ENCODE measurements at regions not wholly inside any gene's neighbourhood (a gene's known extent, or its start where the extent isn't known, plus 50 kb on each side); places are given as distances from the start of the nearest gene placed in this dataset.

DNA sequence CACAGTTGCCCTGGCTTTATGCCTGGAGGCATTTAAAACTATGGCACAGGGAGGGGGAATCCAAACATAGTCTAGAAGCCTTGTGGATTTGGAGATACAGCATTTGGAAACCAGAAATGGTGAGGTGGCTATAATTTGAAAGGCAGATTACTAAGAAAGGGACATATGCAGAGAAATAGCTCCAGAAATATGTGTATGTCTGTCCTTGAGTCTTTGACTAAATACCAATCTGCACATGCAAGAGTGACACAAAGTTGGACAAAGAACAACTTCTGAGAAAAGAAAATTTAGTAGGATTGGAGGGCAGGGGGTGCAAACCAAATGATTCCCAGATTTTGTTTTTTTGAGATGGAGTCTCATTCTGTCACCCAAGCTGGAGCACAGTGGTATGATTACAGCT lies 229.6 kb downstream of the TMEM26 start:
- no peak overlapping the region for H3K4me2 ChIP-seq (ENCODE audit: control insufficient read depth, extremely low read depth, insufficient read depth, low read depth, low read length)
- dilution Hi-C loops (cut with MboI; ENCODE audit: extremely low pct_ligation_motif_present, low sequenced_read_pairs) = no loop called here
- H3K27me3 ChIP-seq (ENCODE audit: control insufficient read depth, extremely low read depth, insufficient read depth, low read length) = no peaks in the 10 kb centered on the region
- no peak for DNase-seq (ENCODE audit: low read depth, low spot score)
- H4K20me1 ChIP-seq (ENCODE audit: control insufficient read depth, extremely low read depth, insufficient read depth, low read length) = no peaks in the 10 kb centered on the region
- FAIRE-seq = no peak
- H2AFZ ChIP-seq (ENCODE audit: control insufficient read depth, low read length) = no peak overlapping the region
- no peaks in the 10 kb centered on the region for H3K9me3 ChIP-seq (ENCODE audit: control insufficient read depth, low read depth, low read length)
- no peak overlapping the region for H3K9ac ChIP-seq (ENCODE audit: control insufficient read depth, extremely low read depth, insufficient read depth, low read length)
- no peak overlapping the region for H3K4me3 ChIP-seq (ENCODE audit: control insufficient read depth in 2 of 3, extremely low read depth in 1 of 3, insufficient read depth in 2 of 3, low read depth in 1 of 3, low read length in 3 of 3)
- H3K27ac ChIP-seq (ENCODE audit: control insufficient read depth, insufficient read depth, low read length) = no peak overlapping the region
- no peaks in the 10 kb centered on the region for H3K4me1 ChIP-seq (ENCODE audit: control insufficient read depth, extremely low read depth, insufficient read depth, low read length)
- no peaks in the 10 kb centered on the region for H3K36me3 ChIP-seq (ENCODE audit: control insufficient read depth in 2 of 2, extremely low read depth in 1 of 2, insufficient read depth in 2 of 2, low read length in 2 of 2)
- H3K9me1 ChIP-seq (ENCODE audit: control insufficient read depth, extremely low read depth, insufficient read depth, low read length) = no peaks in the 10 kb centered on the region
- no peaks in the 10 kb centered on the region for H3K79me2 ChIP-seq (ENCODE audit: control insufficient read depth, insufficient read depth, low read length)
- TF ChIP-seq CTCF (optimal IDR thresholded peaks at IDR 0.05 in 1 of 3, IDR thresholded peaks at IDR 0.05 in 1 of 3, conservative IDR thresholded peaks at IDR 0.05 in 1 of 3; ENCODE audit: extremely low read depth in 1 of 3, insufficient read depth in 2 of 3, low read length in 3 of 3) = no peak

DNA sequence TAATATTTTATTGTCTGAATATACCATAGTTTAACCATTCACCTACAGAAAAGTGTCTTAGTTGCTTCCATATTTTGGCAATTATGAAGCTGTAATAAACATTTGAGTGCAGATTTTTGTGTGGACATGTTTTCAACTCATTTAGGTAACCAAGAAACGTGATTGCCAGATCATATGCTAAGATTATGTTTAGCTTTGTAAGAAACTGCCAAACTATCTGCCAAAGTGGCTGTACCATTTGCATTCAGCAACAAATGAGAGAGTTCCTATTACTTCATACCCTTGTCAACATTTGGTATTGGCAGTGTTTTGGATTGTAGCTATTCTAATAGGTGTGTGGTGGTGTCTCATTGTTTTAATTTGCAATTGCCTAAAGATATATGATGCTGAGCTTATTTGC lies 233.5 kb downstream of the TMEM26 start:
- dilution Hi-C loops (cut with MboI; ENCODE audit: extremely low pct_ligation_motif_present, low sequenced_read_pairs) = no loop called here
- Histone ChIP-seq H3K36me3 (ENCODE audit: control insufficient read depth in 2 of 2, extremely low read depth in 1 of 2, insufficient read depth in 2 of 2, low read length in 2 of 2) (no peaks in the 10 kb centered on the region), H3K27ac (ENCODE audit: control insufficient read depth, insufficient read depth, low read length) (no peak overlapping the region), H4K20me1 (ENCODE audit: control insufficient read depth, extremely low read depth, insufficient read depth, low read length) (no peaks in the 10 kb centered on the region), H3K79me2 (ENCODE audit: control insufficient read depth, insufficient read depth, low read length) (no peaks in the 10 kb centered on the region), H3K4me3 (ENCODE audit: control insufficient read depth in 2 of 3, extremely low read depth in 1 of 3, insufficient read depth in 2 of 3, low read depth in 1 of 3, low read length in 3 of 3) (no peak overlapping the region), H2AFZ (ENCODE audit: control insufficient read depth, low read length) (no peak overlapping the region), H3K4me2 (ENCODE audit: control insufficient read depth, extremely low read depth, insufficient read depth, low read depth, low read length) (no peak overlapping the region), H3K27me3 (ENCODE audit: control insufficient read depth, extremely low read depth, insufficient read depth, low read length) (no peaks in the 10 kb centered on the region), H3K9me3 (ENCODE audit: control insufficient read depth, low read depth, low read length) (no peaks in the 10 kb centered on the region), H3K4me1 (ENCODE audit: control insufficient read depth, extremely low read depth, insufficient read depth, low read length) (no peaks in the 10 kb centered on the region), H3K9me1 (ENCODE audit: control insufficient read depth, extremely low read depth, insufficient read depth, low read length) (no peaks in the 10 kb centered on the region), H3K9ac (ENCODE audit: control insufficient read depth, extremely low read depth, insufficient read depth, low read length) (no peak overlapping the region)
- FAIRE-seq (no peak), DNase-seq (ENCODE audit: low read depth, low spot score) (no peak)
- TF ChIP-seq CTCF (optimal IDR thresholded peaks at IDR 0.05 in 1 of 3, IDR thresholded peaks at IDR 0.05 in 1 of 3, conservative IDR thresholded peaks at IDR 0.05 in 1 of 3; ENCODE audit: extremely low read depth in 1 of 3, insufficient read depth in 2 of 3, low read length in 3 of 3) = no peak
- no peak for TF ChIP-seq EZH2 (IDR thresholded peaks at IDR 0.05; ENCODE audit: low read length)

All from keratinocyte (primary cell).